Panc1 (cell line): ENCODE measurements at regions not wholly inside any gene's neighbourhood (a gene's known extent, or its start where the extent isn't known, plus 50 kb on each side); places are given as distances from the start of the nearest gene placed in this dataset.

Experiments used
- ATAC-seq: fragments of 200-7000 bp; cut with Tn5 transposase; 2 replicates; pipeline ENCODE4 v1.9.1; 2020; ENCODE audit warnings: mild to moderate bottlenecking, moderate library complexity
- BruUV-seq: library from RNA; stranded (reverse); fragments of 400-500 nt; replicated peaks from 2 replicates; lab custom pipeline; 2021; lab: Mats Ljungman, UMichigan
- CTCF ChIA-PET: fragments of 300-600 bp; sonication (Branson Sonifier 250); formaldehyde crosslinking; loops from one replicate; lab custom pipeline; 2022; ENCODE audit warnings: antibody characterized with exemption; lab: Charles Lee
- POLR2A ChIA-PET: fragments of 300-600 bp; sonication (Branson Sonifier 250); formaldehyde crosslinking; loops from one replicate; lab custom pipeline; 2022; ENCODE audit warnings: antibody characterized with exemption; lab: Charles Lee
- DNase-seq: peaks from one replicate; pipeline ENCODE4 v3.0.0-alpha.2; 2010; ENCODE audit warnings: low read depth, low spot score
- H3K27ac ChIP-seq: 2 replicates; pipeline ENCODE4 v1.5.1; 2011; ENCODE audit warnings: mild to moderate bottlenecking, low read length, inconsistent platforms
- H3K27me3 ChIP-seq: fragments of 200-500 bp; sonication (Bioruptor generic); 2 replicates; pipeline ENCODE4 v1.6.0; 2014; ENCODE audit warnings: low read length, inconsistent platforms; ENCODE audit not compliant: control insufficient read depth, insufficient read depth
- H3K36me3 ChIP-seq: fragments of 200-500 bp; sonication (Bioruptor generic); 2 replicates; pipeline ENCODE4 v1.5.1; 2014; ENCODE audit warnings: inconsistent platforms, mild to moderate bottlenecking, low read length, moderate library complexity; ENCODE audit not compliant: control insufficient read depth, insufficient read depth
- H3K4me1 ChIP-seq: 2 replicates; pipeline ENCODE4 v1.5.1; 2011; ENCODE audit warnings: inconsistent platforms, mild to moderate bottlenecking, low read length, moderate library complexity; ENCODE audit not compliant: control insufficient read depth, insufficient read depth
- H3K4me3 ChIP-seq, 2 experiments: 2 replicates each; pipeline ENCODE4 v1.5.1; 2011 to 2012; ENCODE audit warnings: low read depth in 2 of 2, low read length in 2 of 2, mild to moderate bottlenecking in 2 of 2, inconsistent platforms in 1 of 2, moderate library complexity in 1 of 2
- H3K9me3 ChIP-seq: fragments of 200-500 bp; sonication (Bioruptor generic); 2 replicates; pipeline ENCODE4 v1.5.1; 2014; ENCODE audit warnings: low read depth, mild to moderate bottlenecking, inconsistent platforms, low read length, moderate library complexity; ENCODE audit not compliant: control insufficient read depth, insufficient read depth
- POLR2AphosphoS5 ChIP-seq: IDR thresholded peaks from 2 replicates; pipeline ENCODE4 v1.6.1; 2012; ENCODE audit warnings: mild to moderate bottlenecking, low read depth, low read length, moderate library complexity
- SIN3A ChIP-seq: IDR thresholded peaks from 2 replicates; pipeline ENCODE4 v1.6.1; 2012; ENCODE audit warnings: low read depth, mild to moderate bottlenecking, low read length, moderate library complexity, borderline replicate concordance; ENCODE audit not compliant: insufficient read depth
- TCF7L2 ChIP-seq: IDR thresholded peaks from 2 replicates; pipeline ENCODE4 v1.6.1; 2011; ENCODE audit warnings: mild to moderate bottlenecking, low read depth, low read length, inconsistent platforms
- in situ Hi-C: cut with HindIII; loops from 2 replicates; pipeline ENCODE4 v1.10.0; 2016; ENCODE audit warnings: low sequenced_read_pairs, low pct_unique_long_range_greater_than_20kb
- intact Hi-C: fragments of 100-400 bp; cut with micrococcal nuclease; formaldehyde crosslinking; loops from one replicate; pipeline ENCODE4 v1.10.0; 2022; ENCODE audit not compliant: unreplicated experiment
- TF ChIP-seq, protein P1 (sequence below): fragments of 450-650 bp; IDR thresholded peaks from 2 replicates; pipeline ENCODE4 v1.5.1; 2017; ENCODE audit warnings: mild to moderate bottlenecking
- TF ChIP-seq, protein P2 (sequence below), 2 experiments: IDR thresholded peaks; 2 replicates each; pipeline ENCODE4 v1.6.1; 2011 to 2012; ENCODE audit warnings: low read depth in 2 of 2, control low read depth in 1 of 2, low read length in 1 of 2, mild to moderate bottlenecking in 1 of 2, moderate library complexity in 1 of 2; ENCODE audit not compliant: insufficient read depth in 1 of 2

DNA sequence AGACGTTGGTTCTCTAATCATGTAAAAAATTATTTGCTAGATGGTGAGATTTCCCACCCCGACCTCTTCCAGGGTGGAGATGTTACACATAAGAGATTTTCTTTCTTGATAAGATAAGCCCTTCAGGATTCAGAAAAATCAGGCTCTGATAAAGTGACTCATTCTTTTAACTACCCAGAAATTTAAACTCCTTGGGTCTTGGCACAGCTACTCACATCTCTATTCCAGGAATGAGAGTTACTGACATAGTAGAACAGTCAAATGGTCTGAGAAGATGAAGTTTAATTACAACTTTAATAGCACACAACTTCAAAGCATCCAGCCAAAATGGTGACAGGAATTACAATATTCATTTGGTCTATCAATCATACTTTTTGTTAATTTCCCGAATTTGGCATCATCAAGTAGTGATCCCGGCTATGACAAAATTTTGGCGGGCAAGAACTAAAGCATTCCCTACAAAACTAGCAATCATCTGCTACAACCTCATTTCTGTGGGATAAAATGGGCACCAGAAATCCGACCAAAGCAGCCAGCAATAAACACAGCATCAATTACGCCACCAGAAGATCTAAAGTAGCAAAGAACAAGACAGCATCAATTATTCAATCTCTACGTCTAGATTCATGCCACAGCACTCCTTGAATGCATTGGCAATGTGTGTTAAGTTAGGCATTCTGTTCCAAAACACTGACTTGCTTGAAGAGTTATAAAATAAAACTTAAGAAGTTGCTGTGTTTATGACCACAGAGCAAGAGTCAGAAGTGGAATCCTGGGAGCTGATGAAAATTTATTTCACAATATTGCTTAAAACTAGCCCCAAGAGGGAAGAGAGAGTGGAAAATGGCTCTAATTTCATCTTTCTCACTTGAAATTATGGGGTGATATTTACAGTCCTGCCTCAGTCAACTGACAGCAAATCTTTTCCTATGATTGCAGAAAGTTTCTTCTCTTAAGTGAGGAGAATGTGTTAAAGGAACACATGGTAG, 565.7 kb upstream of the ANKRD30A start:
- no peak overlapping the region for H3K27ac ChIP-seq
- ChIA-PET CTCF (no interaction called here), POLR2A (interaction anchor here (0.6 kb wide), 1 partner anchor 775 kb away, joined by 3 read pairs; no protein-coding TSS in a partner anchor)
- H3K27me3 ChIP-seq, result no peaks in the 10 kb centered on the region
- no peak for ATAC-seq
- BruUV-seq, result no TSS peak
- H3K4me1 ChIP-seq, result no peaks in the 10 kb centered on the region
- no peaks in the 10 kb centered on the region for H3K9me3 ChIP-seq
- TF ChIP-seq, protein P1, sequence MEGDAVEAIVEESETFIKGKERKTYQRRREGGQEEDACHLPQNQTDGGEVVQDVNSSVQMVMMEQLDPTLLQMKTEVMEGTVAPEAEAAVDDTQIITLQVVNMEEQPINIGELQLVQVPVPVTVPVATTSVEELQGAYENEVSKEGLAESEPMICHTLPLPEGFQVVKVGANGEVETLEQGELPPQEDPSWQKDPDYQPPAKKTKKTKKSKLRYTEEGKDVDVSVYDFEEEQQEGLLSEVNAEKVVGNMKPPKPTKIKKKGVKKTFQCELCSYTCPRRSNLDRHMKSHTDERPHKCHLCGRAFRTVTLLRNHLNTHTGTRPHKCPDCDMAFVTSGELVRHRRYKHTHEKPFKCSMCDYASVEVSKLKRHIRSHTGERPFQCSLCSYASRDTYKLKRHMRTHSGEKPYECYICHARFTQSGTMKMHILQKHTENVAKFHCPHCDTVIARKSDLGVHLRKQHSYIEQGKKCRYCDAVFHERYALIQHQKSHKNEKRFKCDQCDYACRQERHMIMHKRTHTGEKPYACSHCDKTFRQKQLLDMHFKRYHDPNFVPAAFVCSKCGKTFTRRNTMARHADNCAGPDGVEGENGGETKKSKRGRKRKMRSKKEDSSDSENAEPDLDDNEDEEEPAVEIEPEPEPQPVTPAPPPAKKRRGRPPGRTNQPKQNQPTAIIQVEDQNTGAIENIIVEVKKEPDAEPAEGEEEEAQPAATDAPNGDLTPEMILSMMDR, result no peak
- TF ChIP-seq POLR2AphosphoS5 (no peak), TCF7L2 (no peak), SIN3A (no peak)
- TF ChIP-seq, protein P2, sequence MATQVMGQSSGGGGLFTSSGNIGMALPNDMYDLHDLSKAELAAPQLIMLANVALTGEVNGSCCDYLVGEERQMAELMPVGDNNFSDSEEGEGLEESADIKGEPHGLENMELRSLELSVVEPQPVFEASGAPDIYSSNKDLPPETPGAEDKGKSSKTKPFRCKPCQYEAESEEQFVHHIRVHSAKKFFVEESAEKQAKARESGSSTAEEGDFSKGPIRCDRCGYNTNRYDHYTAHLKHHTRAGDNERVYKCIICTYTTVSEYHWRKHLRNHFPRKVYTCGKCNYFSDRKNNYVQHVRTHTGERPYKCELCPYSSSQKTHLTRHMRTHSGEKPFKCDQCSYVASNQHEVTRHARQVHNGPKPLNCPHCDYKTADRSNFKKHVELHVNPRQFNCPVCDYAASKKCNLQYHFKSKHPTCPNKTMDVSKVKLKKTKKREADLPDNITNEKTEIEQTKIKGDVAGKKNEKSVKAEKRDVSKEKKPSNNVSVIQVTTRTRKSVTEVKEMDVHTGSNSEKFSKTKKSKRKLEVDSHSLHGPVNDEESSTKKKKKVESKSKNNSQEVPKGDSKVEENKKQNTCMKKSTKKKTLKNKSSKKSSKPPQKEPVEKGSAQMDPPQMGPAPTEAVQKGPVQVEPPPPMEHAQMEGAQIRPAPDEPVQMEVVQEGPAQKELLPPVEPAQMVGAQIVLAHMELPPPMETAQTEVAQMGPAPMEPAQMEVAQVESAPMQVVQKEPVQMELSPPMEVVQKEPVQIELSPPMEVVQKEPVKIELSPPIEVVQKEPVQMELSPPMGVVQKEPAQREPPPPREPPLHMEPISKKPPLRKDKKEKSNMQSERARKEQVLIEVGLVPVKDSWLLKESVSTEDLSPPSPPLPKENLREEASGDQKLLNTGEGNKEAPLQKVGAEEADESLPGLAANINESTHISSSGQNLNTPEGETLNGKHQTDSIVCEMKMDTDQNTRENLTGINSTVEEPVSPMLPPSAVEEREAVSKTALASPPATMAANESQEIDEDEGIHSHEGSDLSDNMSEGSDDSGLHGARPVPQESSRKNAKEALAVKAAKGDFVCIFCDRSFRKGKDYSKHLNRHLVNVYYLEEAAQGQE (IDR thresholded peaks at IDR 0.05; ENCODE audit: insufficient read depth in 1 of 2, low read depth in 2 of 2, low read length in 1 of 2), result no peak
- in situ Hi-C loops (no loop called here), intact Hi-C loops (no loop called here)
- no peaks in the 10 kb centered on the region for H3K36me3 ChIP-seq
- H3K4me3 ChIP-seq, result no peak overlapping the region
- no peak for DNase-seq

DNA sequence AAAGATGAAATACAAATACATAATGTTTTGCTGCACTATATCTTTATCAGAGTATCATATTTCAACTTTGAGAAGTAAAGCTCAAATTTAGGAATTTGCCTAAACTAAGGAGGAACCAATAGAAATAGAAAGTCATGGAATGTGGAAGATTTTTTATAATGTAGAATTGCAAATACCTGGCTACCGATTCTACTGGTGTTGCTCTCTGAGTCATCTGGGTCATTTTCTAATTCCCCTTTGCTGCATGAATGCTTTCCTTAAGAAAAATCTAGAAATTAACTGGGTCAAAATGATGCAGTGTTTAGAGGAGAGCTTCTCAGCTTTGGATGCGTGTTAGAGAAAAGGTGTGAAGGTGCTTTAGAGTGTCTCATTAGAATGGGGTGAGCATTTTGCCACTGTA, 568.9 kb upstream of the ANKRD30A start:
- TF ChIP-seq, protein P2 (IDR thresholded peaks at IDR 0.05; ENCODE audit: insufficient read depth in 1 of 2, low read depth in 2 of 2, low read length in 1 of 2), result no peak
- TF ChIP-seq TCF7L2 (no peak), POLR2AphosphoS5 (no peak), SIN3A (no peak)
- TF ChIP-seq, protein P1, result no peak
- no peak for ATAC-seq

More for the DNA sequence above, 568.9 kb upstream of the ANKRD30A start:
- CTCF ChIA-PET, result no interaction called here
- Histone ChIP-seq H3K9me3 (no peaks in the 10 kb centered on the region), H3K27ac (no peak overlapping the region), H3K4me1 (no peaks in the 10 kb centered on the region), H3K36me3 (no peaks in the 10 kb centered on the region), H3K27me3 (no peaks in the 10 kb centered on the region), H3K4me3 (no peak overlapping the region)
- no TSS peak for BruUV-seq
- no peak for DNase-seq
- in situ Hi-C loops (no loop called here), intact Hi-C loops (no loop called here)
- POLR2A ChIA-PET, result no interaction called here
